T1000 (cell line): ENCODE measurements at regions not wholly inside any gene's neighbourhood (a gene's known extent, or its start where the extent isn't known, plus 50 kb on each side); places are given as distances from the start of the nearest gene placed in this dataset.
A peak's percentile ranks its signal among the peaks of the same experiment; 100 is the strongest.

ENCODE experiments used
- DNase-seq: peaks from one replicate; lab custom pipeline; 2025; ENCODE audit warnings: mixed read lengths; lab: John Stamatoyannopoulos, UW

DNA sequence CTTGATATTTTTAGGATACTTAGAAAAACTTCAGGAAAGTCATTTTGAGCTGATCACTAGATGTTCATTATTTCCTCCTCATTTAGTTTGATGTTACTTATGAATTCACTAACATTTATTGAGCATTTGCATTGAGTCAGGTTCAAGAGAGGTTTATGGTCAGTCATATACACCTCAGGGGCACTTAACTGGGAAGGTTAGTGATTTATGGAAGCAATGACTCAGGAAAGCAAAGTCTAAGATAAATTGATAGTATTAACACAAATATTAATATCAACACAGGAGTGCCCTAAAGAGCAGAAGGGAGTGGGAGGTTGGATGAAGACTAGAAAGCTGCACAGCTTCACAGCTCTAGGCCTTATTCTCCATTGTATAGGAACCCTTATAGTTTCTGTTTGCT is 177.0 kb upstream of the TNFAIP3 start:
- DNase-seq, result no peak

DNA sequence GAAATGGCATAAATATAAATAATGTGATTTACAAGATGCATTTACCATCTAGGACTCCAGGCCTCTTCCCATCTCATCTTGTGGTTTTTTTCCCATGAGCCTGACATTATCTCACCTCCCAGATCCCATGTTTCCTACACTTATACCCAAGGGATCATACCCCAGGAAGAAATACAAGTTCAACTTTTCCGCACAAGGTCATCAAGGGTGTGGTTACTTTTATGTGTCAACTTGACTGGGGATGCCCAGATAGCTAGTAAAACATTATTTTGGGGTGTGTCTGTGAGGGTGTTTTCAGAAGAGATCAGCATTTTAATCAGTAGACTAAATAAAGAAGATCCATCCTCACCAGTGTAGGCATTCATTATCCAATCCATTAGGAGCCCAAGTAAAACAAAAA is 176.3 kb upstream of the TNFAIP3 start:
- DNase-seq, result no peak

DNA sequence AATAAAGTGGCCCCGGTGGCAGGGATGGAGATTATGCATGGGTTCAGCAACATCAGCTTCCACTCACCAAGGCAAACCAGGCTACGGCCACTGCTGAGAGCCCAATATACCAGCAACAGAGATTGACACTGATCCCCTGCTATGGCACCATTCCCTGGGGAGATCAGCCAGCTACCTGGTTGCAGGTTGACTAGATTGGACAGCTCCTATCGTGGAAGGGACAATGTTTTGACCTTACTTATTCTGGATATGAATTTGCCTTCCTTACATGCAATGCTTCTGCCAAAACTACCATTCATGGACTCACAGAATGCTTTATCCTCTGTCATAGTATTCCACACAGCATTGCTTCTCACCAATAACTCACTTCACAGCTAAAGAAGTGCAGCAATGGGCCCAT is 174.8 kb upstream of the TNFAIP3 start:
- no peak for DNase-seq

DNA sequence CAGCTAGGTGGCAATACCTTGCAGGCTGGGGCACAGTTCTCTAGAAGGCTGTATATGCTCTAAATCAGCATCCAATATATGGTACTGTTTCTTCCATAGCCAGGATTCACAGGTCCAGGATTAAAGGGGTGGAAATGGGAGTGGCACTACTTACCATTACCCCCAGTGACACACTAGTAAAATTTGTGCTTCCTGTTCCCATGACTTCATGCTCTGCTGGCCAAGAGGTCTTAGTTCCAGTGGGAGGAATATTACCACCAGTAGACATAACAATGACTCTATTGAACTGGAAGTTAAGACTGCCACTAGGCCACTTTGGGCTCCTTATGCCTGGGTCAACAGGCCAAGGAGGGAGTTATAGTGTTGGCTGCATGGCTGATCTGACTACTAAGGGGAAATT is 174.3 kb upstream of the TNFAIP3 start:
- no peak for DNase-seq

DNA sequence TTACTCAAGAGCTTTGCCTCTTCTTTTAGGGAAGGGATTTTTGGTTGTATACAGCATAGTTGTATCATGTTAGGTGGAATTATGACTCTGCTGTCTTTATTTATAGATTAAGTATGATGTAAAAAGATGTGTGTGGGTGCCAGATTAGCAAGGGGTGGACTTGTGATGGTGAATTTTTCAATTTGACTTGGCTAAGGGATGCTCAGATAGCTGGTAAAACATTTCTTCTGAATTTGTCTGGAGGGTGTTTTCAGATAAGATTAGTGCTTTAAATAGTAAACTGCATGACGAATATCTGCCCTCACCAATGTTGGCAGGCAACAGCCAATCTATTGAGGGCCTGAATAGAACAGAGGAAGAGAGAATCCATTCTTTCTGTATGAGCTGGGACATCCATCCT is 173.3 kb upstream of the TNFAIP3 start:
- no peak for DNase-seq

DNA sequence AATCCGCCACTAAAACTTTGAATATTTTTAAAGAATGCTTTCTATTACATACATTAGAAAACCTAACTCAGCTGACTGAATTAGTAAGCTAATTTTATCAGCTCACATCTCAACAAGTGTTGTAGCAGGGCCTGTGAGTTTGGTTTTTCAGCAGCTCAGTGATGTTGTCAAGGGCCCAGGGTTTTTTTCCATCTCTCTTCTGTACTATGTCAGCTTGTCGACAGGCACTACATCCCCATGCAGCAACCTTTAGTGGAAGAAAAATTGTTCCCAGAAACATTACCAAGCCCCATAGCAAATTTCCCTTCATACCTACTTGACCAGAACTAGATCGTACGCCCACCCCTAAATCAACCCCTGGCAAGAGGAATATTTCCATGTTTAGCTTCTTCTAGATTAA is 170.3 kb upstream of the TNFAIP3 start:
- no peak for DNase-seq

DNA sequence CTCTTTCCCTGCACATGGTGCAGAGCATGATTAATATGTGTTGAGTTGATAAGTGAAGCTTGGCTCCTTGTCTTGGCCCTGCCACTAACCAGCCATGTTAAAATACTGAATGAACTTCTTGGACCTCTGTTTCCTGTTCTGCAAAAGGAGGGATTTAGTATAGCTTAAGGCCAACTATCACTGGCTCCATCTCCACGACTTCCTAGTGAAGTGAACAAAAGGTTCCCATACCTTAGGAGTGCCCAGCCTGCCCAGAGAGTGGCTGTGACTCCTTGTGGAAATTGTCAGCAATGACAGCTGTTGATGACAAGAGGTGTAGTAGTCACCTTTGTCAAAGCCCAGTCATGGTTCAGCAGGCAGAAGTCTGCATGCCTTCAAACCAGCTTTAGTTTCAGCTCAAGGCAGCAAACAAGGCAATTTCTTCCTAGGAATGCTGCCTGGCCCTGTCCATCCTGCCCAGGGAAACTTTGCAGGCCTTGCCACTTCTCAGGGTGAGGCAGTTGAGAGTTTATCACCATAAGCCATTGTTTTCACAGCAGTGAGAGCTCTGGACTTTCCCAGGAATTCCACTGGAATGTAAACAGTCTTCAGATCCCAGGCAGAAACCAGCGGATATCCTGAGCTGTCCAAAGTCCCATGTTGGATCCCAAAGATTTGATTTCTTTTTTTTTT is 169.7 kb upstream of the TNFAIP3 start:
- no peak for DNase-seq

DNA sequence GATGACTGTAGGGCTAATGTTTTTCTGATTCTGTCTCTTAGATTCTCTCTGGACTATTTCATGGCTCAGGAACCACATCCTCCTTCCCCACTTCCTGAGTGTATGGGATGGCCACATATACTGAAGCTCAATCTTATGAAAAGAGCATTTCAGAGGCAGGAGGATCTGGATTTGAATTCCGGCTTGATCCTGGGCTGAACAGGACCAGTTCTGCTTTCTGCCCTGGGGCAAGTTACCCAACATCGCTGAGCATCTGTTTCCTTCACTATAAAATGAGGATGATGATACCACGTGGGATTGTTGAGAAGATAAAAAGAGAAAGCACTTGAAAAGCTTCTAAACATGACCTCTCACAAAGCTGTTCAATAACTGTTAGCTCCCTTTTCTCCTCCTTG is 168.4 kb upstream of the TNFAIP3 start:
- DNase-seq, result no peak

DNA sequence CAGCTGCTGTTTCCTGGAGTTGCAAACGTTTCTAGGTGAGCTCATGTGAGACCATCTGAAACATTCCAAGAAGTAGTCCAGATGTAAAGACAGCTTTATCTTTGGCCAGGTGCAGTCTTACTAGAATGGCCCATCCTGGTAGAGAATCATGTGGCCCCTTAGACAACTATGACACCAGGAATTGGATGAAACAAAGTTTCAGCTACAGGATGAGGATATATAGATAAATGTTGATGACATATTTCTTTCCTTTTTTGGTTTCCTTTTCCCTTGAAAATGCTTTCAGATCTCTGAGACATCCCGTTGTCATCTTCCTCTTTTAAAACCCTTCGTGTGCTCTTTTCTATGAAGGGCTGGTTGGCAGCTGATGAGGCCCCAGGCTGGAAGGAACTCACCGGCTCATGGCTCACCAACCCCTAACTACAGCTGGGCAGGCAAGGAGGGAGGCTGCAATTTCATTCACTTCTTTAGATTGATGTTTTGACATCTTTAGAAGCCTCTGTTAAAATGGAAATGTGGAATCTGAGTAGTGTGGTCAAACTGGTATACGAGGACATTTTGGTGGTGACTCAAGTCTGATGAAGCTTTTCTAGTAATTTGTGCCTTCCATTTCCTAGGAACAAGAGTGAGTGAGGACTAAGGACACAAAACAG is 167.9 kb upstream of the TNFAIP3 start:
- no peak for DNase-seq

DNA sequence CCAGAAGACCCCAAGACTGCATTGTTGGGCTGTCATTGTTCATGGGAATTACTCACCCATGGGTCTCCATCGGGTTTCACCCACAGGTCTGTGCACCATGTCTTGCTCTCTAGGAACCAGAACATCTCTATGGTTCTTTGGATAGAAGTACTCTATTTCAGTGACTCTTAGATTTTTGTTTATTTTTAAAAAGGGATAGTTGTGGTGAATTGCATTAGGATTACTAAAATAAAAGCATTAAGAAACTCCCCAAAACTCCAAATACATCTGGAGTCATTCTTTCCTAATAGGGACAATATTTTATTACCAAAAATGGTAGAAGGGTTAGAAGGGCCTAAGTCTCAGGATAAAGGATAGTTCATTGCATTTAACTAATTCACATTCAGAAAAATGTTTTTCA is 166.9 kb upstream of the TNFAIP3 start:
- no peak for DNase-seq

DNA sequence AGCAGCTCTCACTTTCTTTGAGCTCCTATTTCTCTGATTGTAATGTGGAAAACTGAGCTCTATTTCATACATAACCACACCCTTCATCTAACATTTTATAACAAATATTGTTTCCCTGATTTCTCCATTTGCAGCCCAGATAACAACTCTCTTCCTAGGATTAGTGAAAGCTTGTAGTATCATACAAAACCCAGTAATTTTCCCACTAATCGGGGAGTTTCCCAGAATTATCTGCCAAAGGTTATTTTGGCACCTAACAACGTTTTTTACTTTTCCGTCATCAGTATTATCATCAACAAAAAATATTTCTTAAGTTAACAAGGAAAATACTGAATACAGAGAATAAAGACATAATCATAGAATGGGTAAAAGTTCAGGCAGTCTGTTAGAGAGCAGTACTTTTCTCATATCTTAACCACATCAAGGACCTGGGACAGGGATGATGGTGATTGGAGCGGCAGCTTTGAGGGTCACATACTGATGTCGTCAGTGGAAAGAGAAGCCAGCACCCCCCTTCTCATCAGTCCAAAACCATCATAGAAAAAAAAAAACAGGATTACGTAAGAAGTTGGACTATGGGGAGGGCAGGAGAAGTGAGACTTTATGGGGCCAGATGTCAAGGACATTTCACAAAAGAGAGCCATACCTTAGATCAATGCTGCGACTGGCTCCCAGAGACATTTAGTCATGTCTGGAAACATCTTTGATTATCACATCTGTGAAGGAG is 166.1 kb upstream of the TNFAIP3 start:
- DNase-seq, result no peak

DNA sequence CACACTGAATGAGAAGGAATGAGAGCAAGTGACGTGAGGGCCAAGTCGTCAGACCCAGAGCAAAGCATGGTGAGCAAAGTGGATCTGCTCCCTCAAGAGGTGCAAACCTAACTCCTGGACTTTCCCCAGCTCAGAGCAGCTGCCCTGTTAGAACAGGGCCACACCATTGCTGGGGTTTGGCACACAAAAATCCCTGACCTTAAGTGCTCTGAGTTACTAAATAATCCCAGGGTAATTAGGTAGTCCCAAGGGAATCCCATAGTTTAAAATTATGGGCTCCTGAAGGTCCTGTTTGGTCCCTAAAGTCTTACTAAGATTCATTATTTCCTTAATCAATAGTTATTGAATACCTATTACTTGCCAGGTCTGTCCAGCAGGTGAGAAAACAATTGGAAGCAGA is 165.1 kb upstream of the TNFAIP3 start:
- no peak for DNase-seq

DNA sequence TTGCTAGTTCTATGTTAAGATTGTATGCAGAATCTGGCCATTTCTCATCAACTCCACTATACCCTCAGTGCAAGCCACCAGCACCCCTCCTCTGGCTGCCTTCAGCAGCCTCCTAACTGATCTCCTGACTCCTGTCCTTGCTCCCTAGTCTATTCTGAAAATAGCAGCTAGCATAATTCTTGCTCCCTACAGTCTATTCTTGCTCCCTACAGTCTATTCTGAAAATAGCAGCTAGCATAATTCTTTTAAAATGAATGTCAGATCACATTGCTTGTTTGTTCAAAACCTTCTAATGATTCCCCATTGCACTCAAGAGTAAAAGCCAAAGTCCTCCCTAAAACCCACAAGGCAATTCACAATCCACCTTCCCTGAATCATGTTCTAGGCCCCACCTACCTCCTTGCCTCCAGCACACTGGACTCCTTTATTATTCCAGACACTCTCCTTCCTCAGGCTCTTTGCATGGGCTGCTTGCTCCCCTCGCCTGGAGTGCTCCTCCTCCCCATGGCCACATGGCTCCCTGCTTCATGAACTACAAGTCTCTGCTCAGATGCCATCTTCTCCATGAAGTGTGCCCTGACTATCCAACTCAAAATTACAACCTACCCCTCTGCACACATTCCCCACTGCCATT is 164.2 kb upstream of the TNFAIP3 start:
- DNase-seq, result no peak

DNA sequence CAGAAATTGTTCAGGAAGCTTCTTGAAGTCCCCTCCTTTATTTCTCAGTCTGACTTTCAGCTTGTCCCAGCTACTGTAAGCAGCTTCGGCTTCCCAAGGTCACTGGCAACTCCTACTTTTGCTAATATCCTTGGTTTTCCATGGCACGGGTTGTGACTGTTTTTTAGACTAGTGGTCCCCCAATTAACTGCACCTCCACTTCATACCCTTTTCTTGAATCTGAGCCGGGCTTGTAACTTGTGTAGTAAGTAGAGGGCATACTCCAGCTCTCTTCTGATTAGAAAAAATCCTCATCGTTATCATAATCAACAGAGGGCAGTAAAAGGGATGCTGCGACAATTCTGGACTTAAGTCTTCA is 162.3 kb upstream of the TNFAIP3 start:
- no peak for DNase-seq

DNA sequence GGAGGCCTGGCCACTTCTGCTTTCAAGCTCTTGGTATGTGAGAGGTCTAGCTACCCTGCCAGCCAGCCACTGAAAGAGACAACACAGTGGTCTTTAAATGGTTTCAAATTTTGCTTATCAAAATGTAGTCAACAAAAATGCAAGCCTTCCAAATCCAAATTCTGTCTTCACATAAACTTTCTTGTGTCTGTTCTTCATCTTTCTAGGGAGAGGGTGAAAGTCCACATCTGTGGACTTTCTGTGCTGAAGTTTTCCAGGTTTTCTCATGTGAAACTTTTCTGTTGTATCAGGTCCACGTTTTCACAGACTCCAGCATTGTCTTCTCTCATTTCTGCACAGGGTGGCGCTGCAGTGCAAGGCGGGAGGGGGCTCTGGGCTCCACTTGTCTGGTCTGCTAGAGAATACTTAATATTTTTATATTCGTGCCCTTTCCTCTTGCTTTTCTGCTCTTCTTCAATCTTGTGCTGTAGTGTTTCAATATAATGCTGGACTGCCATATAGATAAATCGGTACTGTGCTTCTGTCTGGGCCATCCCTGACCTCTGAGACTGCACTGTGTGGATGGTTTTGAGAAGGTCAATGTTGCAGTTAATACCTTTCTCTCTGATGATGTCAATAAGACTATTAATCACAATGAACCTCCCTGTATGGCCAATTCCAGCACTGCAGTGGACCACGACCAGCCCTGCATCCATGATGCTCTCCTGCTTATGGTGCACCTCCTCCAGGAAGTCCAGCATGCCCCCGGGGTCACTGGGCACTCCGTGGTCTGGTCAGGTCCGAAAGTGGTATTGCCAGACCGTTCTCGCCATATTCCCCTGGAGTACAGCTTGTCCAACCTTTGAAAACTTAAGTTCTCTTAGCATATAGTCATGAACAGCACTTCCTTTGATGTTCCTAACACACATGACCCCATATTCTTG is 161.6 kb upstream of the TNFAIP3 start:
- peak; percentile 34 for DNase-seq

DNA sequence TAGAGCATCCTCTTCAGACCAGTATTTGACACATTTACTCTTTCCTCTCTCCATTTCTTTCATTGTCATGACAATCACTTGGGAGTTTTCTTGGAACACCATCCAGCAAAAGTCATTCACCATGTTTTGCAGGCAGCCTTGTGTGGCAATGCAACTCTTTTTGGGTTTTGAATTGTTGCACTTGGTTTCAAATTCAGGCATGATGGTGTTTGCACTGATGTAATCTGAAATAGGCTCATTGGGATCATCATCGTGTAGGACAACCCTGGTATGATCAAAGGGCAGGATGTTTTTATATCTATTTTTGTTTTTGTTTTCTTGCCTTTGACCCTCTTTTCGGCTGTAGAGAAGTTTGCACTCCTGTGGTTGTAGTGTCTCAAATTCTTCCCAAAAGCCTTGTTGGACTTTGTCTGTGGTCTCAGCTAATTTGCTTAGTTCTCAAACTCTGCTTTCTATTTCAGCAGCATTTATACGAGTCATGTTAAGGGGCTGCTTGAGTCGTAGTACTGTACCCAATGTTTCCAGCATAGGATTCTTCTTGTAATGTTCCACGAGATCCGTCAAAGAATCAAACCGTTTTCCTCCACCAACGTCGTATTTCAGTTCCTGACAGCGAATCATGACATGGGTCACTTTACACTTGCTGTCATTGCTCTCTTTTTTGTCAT is 160.8 kb upstream of the TNFAIP3 start:
- DNase-seq, result no peak

DNA sequence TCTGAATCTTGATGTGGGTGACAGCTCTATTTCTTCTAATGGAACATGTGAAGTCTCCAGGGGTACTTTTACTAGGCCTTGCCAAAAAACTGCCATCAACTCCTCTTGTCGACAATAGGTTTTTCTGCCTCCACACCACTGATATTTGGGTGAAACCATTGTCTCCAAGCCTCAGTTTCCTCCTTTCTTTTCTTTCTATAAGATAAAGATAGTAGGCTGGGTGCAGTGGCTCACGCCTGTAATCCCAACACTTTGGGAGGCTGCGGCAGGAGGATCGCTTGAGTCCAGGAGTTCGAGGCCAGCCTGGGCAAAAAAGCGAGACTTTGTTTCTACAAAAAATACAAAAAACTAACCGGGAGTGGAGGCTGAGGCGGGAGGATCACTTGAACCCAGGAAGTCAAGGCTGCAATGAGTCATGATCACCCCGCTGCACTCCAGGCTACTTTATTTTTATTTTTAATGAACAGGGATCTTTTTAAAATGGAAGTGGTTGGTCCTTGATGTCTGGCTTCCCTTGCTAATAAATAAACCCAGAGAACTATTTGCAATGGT is 159.9 kb upstream of the TNFAIP3 start:
- DNase-seq, result no peak

DNA sequence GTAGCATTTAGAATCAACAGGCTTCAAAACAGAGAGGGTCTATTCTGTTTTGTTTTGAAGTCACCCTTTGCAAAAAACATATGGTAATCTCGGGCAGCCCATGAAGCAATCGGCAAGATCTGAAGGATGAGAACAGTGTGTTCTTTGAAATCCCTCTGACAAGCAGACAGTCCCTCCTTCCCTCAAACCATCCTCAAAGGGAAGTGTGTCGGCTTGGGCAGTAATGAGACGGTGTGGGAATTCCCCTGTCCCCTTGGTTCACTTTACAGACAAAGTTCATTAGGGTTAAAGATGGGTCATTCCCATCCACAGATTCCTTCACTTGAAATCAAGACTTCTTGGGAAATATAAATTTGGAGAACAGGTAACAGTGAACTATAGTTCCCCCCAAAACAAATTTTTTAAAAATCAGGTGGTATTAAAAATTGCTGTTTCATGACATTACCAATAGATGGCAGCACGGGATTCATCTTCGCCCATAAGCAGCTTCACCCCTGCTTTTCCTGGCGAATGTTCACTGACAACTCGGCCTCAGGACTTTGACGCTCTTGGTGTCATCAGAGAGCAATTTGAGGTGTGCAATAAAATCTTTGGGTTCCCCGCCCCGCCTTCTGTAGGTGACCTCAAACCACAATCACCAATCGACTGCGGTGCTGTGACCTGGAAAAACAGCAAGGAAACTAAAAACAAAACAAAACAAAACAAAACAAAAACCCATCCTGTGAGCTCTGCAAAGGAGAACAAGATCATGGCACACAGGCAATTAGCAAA is 159.3 kb upstream of the TNFAIP3 start:
- DNase-seq, result no peak

DNA sequence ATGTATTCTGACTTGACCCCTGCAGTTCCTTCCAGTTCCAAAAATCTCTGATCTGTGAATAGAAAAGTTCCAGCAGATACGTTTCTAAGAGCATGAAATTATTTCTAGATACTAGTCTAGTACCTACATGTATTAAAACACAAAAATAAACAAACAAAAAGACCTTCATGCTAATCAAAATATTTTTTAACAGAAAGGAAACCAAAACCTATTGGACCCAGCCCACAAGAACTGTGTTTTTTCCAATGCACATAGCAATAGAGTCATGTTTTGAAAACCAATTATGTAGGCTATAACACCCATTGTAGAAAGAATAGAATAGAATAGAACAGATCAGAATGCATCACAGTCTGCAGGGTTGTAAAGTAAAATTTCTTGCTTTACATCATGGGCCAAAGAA is 158.6 kb upstream of the TNFAIP3 start:
- no peak for DNase-seq
